Neural cell (in vitro differentiated cells): ENCODE measurements at regions not wholly inside any gene's neighbourhood (a gene's known extent, or its start where the extent isn't known, plus 50 kb on each side); places are given as distances from the start of the nearest gene placed in this dataset.

Experiments
- H2AFZ ChIP-seq: fragments of 200-600, 300-800 bp; sonication (generic), shearing (Covaris generic); 2 replicates; pipeline ENCODE4 v1.6.0; 2014; ENCODE audit warnings: low read depth, mild to moderate bottlenecking, antibody characterized with exemption, low read length, moderate library complexity
- H3F3A ChIP-seq: fragments of 200-600 bp; shearing (Covaris generic); 2 replicates; pipeline ENCODE4 v1.6.1; 2016; ENCODE audit warnings: mild to moderate bottlenecking, moderate library complexity, mixed read lengths, antibody characterized with exemption, low read length; ENCODE audit not compliant: insufficient read depth, poor library complexity, severe bottlenecking
- H3K27ac ChIP-seq: fragments of 200-600, 300-800 bp; sonication (generic), shearing (Covaris generic); 2 replicates; pipeline ENCODE4 v1.5.1; 2014; ENCODE audit warnings: mild to moderate bottlenecking, low read length, moderate library complexity
- H3K27me3 ChIP-seq: fragments of 300-800, 200-600 bp; sonication (generic), shearing (Covaris generic); 2 replicates; pipeline ENCODE4 v1.6.0; 2014; ENCODE audit warnings: mild to moderate bottlenecking, low read depth, low read length, moderate library complexity; ENCODE audit not compliant: insufficient read depth
- H3K36me3 ChIP-seq: fragments of 300-800, 200-600 bp; sonication (generic), shearing (Covaris generic); 2 replicates; pipeline ENCODE4 v1.5.1; 2014; ENCODE audit warnings: mild to moderate bottlenecking, antibody characterized with exemption, low read length, moderate library complexity; ENCODE audit not compliant: insufficient read depth
- H3K4me2 ChIP-seq: fragments of 300-800, 200-600 bp; sonication (generic), shearing (Covaris generic); 2 replicates; pipeline ENCODE4 v1.6.0; 2014; ENCODE audit warnings: mild to moderate bottlenecking, low read length
- H3K4me3 ChIP-seq: fragments of 300-800, 200-600 bp; sonication (generic), shearing (Covaris generic); 2 replicates; pipeline ENCODE4 v1.5.1; 2014; ENCODE audit warnings: mild to moderate bottlenecking, low read length, moderate library complexity
- H3K79me2 ChIP-seq: fragments of 200-600 bp; shearing (Covaris generic); replicated peaks from 2 replicates; pipeline ENCODE4 v1.6.0; 2014; ENCODE audit warnings: mild to moderate bottlenecking, low read length, moderate library complexity; ENCODE audit not compliant: insufficient read depth
- H3K9ac ChIP-seq: fragments of 300-800, 200-600 bp; sonication (generic), shearing (Covaris generic); 2 replicates; pipeline ENCODE4 v1.6.1; 2016; ENCODE audit warnings: mild to moderate bottlenecking, low read length, mixed read lengths
- H3K9me2 ChIP-seq: fragments of 200-600 bp; shearing (Covaris generic); 2 replicates; pipeline ENCODE4 v1.6.1; 2016; ENCODE audit warnings: mild to moderate bottlenecking, low read length, mixed read lengths; ENCODE audit not compliant: insufficient read depth
- H3K9me3 ChIP-seq: fragments of 200-600, 300-800 bp; sonication (generic), shearing (Covaris generic); 2 replicates; pipeline ENCODE4 v1.6.1; 2016; ENCODE audit warnings: mild to moderate bottlenecking, mixed run types, low read length, moderate library complexity, mixed read lengths
- H4K20me1 ChIP-seq: fragments of 200-600 bp; shearing (Covaris generic); 2 replicates; pipeline ENCODE4 v1.6.1; 2016; ENCODE audit warnings: mild to moderate bottlenecking, mixed run types; ENCODE audit not compliant: insufficient read depth
- CTCF ChIP-seq: fragments of 450-650 bp; IDR thresholded peaks from 2 replicates; pipeline ENCODE4 v1.5.1; 2014; ENCODE audit warnings: antibody characterized with exemption, mild to moderate bottlenecking, moderate library complexity; ENCODE audit not compliant: poor library complexity, severe bottlenecking
- EP300 ChIP-seq: fragments of 450-650 bp; conservative IDR thresholded peaks from 2 replicates; pipeline ENCODE4 v1.6.1; 2014; ENCODE audit warnings: antibody characterized with exemption, mild to moderate bottlenecking, moderate library complexity; ENCODE audit not compliant: poor library complexity, severe bottlenecking
- EZH2 ChIP-seq: fragments of 200-600, 300-800 bp; shearing (Covaris generic), sonication (generic); IDR thresholded peaks from 2 replicates; pipeline ENCODE4 v1.6.1; 2014; ENCODE audit warnings: antibody characterized with exemption, low read length, borderline replicate concordance, mild to moderate bottlenecking; ENCODE audit not compliant: insufficient read depth, poor library complexity, severe bottlenecking
- MXI1 ChIP-seq: fragments of 450-650 bp; conservative IDR thresholded peaks from 2 replicates; pipeline ENCODE4 v1.6.1; 2014; ENCODE audit warnings: antibody characterized with exemption, mild to moderate bottlenecking; ENCODE audit not compliant: poor library complexity, severe bottlenecking
- POLR2AphosphoS5 ChIP-seq: IDR thresholded peaks from 2 replicates; pipeline ENCODE4 v1.6.1; 2012
- RAD21 ChIP-seq: fragments of 450-650 bp; conservative IDR thresholded peaks from 2 replicates; pipeline ENCODE4 v1.6.1; 2014; ENCODE audit warnings: antibody characterized with exemption, mild to moderate bottlenecking, moderate library complexity
- REST ChIP-seq: IDR thresholded peaks from 2 replicates; pipeline ENCODE4 v1.6.1; 2012; ENCODE audit warnings: borderline replicate concordance
- SMC3 ChIP-seq: fragments of 450-650 bp; conservative IDR thresholded peaks from 2 replicates; pipeline ENCODE4 v1.6.1; 2014; ENCODE audit warnings: antibody characterized with exemption, mild to moderate bottlenecking, moderate library complexity; ENCODE audit not compliant: poor library complexity
- TAF1 ChIP-seq: IDR thresholded peaks from 2 replicates; pipeline ENCODE4 v1.6.1; 2012; ENCODE audit warnings: low read depth

GRCh38 chr18:42305869-42306593, 351.0 kb downstream of the PIK3C3 start:
- H3K4me2 ChIP-seq, result no peak overlapping the region
- H4K20me1 ChIP-seq, result no peaks in the 10 kb centered on the region
- no peak overlapping the region for H3K9ac ChIP-seq
- H3K27me3 ChIP-seq, result no peaks in the 10 kb centered on the region
- H3K9me3 ChIP-seq, result no peaks in the 10 kb centered on the region
- H3K4me3 ChIP-seq, result no peak overlapping the region
- H3K27ac ChIP-seq, result no peak overlapping the region
- H3K36me3 ChIP-seq, result no peaks in the 10 kb centered on the region
- TF ChIP-seq POLR2AphosphoS5 (no peak), CTCF (no peak), EZH2 (no peak), SMC3 (no peak), REST (no peak)
- H2AFZ ChIP-seq, result no peak overlapping the region
- H3F3A ChIP-seq, result no peaks in the 10 kb centered on the region
- H3K9me2 ChIP-seq, result no peaks in the 10 kb centered on the region
- H3K79me2 ChIP-seq, result no peaks in the 10 kb centered on the region

- Histone ChIP-seq H3K4me3 (no peak overlapping the region), H3K9me3 (no peaks in the 10 kb centered on the region), H3F3A (no peaks in the 10 kb centered on the region), H3K4me2 (no peak overlapping the region), H3K9ac (no peak overlapping the region), H4K20me1 (no peaks in the 10 kb centered on the region), H3K27ac (no peak overlapping the region), H3K27me3 (no peaks in the 10 kb centered on the region), H3K36me3 (no peaks in the 10 kb centered on the region), H3K79me2 (no peaks in the 10 kb centered on the region), H3K9me2 (no peaks in the 10 kb centered on the region), H2AFZ (no peak overlapping the region)
- TF ChIP-seq MXI1, result no peak
- no peak for TF ChIP-seq REST
- no peak for TF ChIP-seq EP300
- no peak for TF ChIP-seq EZH2
- no peak for TF ChIP-seq TAF1
- no peak for TF ChIP-seq RAD21
- no peak for TF ChIP-seq SMC3
- TF ChIP-seq POLR2AphosphoS5, result no peak
- no peak for TF ChIP-seq CTCF
Observed at GRCh38 chr18:42306594-42306980, 351.6 kb downstream of the PIK3C3 start.
